DND-41 (cell line): ENCODE measurements at regions not wholly inside any gene's neighbourhood (a gene's known extent, or its start where the extent isn't known, plus 50 kb on each side); places are given as distances from the start of the nearest gene placed in this dataset.

Experiments used
- ATAC-seq: fragments of 200-7000 bp; cut with Tn5 transposase; 3 replicates; pipeline ENCODE4 v1.9.1; 2021; ENCODE audit warnings: low read depth; ENCODE audit not compliant: insufficient read depth
- DNase-seq: peaks from one replicate; pipeline ENCODE4 v3.0.0-alpha.2; 2020
- H2AFZ ChIP-seq: 2 replicates; pipeline ENCODE4 v1.6.0; 2012; ENCODE audit warnings: low read depth, low read length
- H3K27ac ChIP-seq: 2 replicates; pipeline ENCODE4 v1.5.1; 2012; ENCODE audit warnings: low read length, inconsistent platforms
- H3K27me3 ChIP-seq: fragments of 200-600 bp; sonication (generic); 2 replicates; pipeline ENCODE4 v1.6.0; 2012; ENCODE audit warnings: low read length, mild to moderate bottlenecking, inconsistent platforms; ENCODE audit not compliant: insufficient read depth, poor library complexity
- H3K36me3 ChIP-seq: 2 replicates; pipeline ENCODE4 v1.5.1; 2012; ENCODE audit warnings: low read length, inconsistent platforms; ENCODE audit not compliant: insufficient read depth
- H3K4me1 ChIP-seq: 2 replicates; pipeline ENCODE4 v1.5.1; 2012; ENCODE audit warnings: mild to moderate bottlenecking, low read length; ENCODE audit not compliant: insufficient read depth
- H3K4me2 ChIP-seq: 2 replicates; pipeline ENCODE4 v1.6.0; 2012; ENCODE audit warnings: mild to moderate bottlenecking, moderate library complexity, low read length, inconsistent platforms; ENCODE audit not compliant: insufficient read depth
- H3K4me3 ChIP-seq, 2 experiments: fragments of 200-600 bp in 1 of 2; shearing (Covaris generic) in 1 of 2; 2 replicates each; pipeline ENCODE4 v1.5.1; 2012 to 2016; ENCODE audit warnings: inconsistent platforms in 2 of 2, low read length in 2 of 2, mild to moderate bottlenecking in 2 of 2, low read depth in 1 of 2, moderate library complexity in 1 of 2
- H3K79me2 ChIP-seq: 2 replicates; pipeline ENCODE4 v1.6.0; 2012; ENCODE audit warnings: low read length, inconsistent platforms; ENCODE audit not compliant: insufficient read depth
- H3K9ac ChIP-seq: 2 replicates; pipeline ENCODE4 v1.6.0; 2012; ENCODE audit warnings: low read depth, mild to moderate bottlenecking, inconsistent platforms, low read length, moderate library complexity
- H3K9me3 ChIP-seq: 2 replicates; pipeline ENCODE4 v1.5.1; 2012; ENCODE audit warnings: low read length, moderate library complexity, mild to moderate bottlenecking, inconsistent platforms; ENCODE audit not compliant: insufficient read depth, severe bottlenecking
- H4K20me1 ChIP-seq: 2 replicates; pipeline ENCODE4 v1.6.0; 2012; ENCODE audit warnings: low read length; ENCODE audit not compliant: insufficient read depth
- EZH2 ChIP-seq: IDR thresholded peaks from 3 replicates; pipeline ENCODE4 v1.6.1; 2012; ENCODE audit warnings: borderline replicate concordance, low read depth, mild to moderate bottlenecking, moderate library complexity, low read length, inconsistent platforms; ENCODE audit not compliant: severe bottlenecking
- TF ChIP-seq, protein P1 (sequence below): IDR thresholded peaks from 2 replicates; pipeline ENCODE4 v1.5.1; 2012; ENCODE audit warnings: borderline replicate concordance, low read length, moderate library complexity, mild to moderate bottlenecking; ENCODE audit not compliant: poor library complexity, severe bottlenecking; ENCODE audit errors: extremely low read depth

DNA sequence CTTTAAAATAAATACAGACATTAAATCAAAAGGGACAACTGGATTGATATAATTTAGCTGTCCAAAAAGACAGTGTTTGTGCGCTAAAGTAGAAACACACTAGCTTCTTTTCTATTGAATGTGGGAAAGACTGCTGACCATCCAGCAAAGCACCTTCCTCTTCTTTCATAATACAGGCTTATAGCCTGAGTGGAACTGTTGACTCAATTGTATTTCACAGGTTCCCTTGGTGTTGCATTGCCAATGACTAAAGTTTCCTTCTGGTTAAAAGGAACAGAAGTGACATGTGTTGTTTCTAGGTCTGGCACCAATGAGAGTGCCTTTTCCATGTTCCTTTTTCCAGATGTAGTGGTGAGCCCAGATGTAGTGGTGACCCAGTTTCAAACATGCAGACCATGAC, 412.3 kb downstream of the RNF144A start:
- Histone ChIP-seq H2AFZ (no peak overlapping the region), H3K27ac (no peak overlapping the region), H3K79me2 (no peaks in the 10 kb centered on the region), H3K36me3 (no peaks in the 10 kb centered on the region), H3K9ac (no peak overlapping the region), H3K27me3 (no peaks in the 10 kb centered on the region), H3K9me3 (no peaks in the 10 kb centered on the region), H3K4me2 (no peak overlapping the region), H3K4me3 (no peak overlapping the region), H3K4me1 (no peaks in the 10 kb centered on the region), H4K20me1 (no peaks in the 10 kb centered on the region)
- no peak for TF ChIP-seq EZH2
- TF ChIP-seq, protein P1, sequence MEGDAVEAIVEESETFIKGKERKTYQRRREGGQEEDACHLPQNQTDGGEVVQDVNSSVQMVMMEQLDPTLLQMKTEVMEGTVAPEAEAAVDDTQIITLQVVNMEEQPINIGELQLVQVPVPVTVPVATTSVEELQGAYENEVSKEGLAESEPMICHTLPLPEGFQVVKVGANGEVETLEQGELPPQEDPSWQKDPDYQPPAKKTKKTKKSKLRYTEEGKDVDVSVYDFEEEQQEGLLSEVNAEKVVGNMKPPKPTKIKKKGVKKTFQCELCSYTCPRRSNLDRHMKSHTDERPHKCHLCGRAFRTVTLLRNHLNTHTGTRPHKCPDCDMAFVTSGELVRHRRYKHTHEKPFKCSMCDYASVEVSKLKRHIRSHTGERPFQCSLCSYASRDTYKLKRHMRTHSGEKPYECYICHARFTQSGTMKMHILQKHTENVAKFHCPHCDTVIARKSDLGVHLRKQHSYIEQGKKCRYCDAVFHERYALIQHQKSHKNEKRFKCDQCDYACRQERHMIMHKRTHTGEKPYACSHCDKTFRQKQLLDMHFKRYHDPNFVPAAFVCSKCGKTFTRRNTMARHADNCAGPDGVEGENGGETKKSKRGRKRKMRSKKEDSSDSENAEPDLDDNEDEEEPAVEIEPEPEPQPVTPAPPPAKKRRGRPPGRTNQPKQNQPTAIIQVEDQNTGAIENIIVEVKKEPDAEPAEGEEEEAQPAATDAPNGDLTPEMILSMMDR, result no peak
- DNase-seq, result no peak
- no peak for ATAC-seq

DNA sequence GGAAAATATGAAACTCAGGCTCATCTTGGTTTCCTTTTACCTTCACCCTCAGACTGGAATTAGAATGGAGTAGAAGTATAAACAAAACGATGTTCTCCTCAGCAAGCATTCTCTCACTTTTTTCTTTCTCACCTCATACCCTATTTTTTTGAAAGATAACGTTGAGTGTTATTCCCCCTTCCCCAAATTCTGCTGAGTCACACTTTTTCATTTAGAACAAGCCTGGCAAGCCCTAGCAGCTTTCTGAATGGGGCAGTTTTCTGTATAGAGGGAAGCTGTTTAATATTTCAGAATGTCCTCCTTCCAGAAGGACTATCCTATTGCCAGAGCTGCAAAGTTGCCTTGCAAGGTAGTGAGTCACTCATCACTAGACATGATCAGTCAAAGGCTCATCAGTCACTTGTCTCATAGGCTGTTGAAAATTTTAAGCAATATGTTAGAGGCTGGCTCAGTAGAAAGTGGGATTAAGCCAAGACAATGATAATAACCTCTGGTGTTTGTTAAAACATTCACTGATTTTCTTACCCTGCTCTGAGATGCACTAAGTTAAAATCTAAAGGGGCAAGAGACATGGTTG, 416.1 kb downstream of the RNF144A start:
- Histone ChIP-seq H3K27ac (no peak overlapping the region), H4K20me1 (no peaks in the 10 kb centered on the region), H3K4me2 (no peak overlapping the region), H3K9me3 (no peaks in the 10 kb centered on the region), H3K9ac (no peak overlapping the region), H2AFZ (no peak overlapping the region), H3K4me3 (no peak overlapping the region), H3K4me1 (no peaks in the 10 kb centered on the region), H3K79me2 (no peaks in the 10 kb centered on the region), H3K27me3 (no peaks in the 10 kb centered on the region), H3K36me3 (no peaks in the 10 kb centered on the region)
- ATAC-seq (no peak), DNase-seq (no peak)
- no peak for TF ChIP-seq EZH2
- TF ChIP-seq, protein P1, result no peak

DNA sequence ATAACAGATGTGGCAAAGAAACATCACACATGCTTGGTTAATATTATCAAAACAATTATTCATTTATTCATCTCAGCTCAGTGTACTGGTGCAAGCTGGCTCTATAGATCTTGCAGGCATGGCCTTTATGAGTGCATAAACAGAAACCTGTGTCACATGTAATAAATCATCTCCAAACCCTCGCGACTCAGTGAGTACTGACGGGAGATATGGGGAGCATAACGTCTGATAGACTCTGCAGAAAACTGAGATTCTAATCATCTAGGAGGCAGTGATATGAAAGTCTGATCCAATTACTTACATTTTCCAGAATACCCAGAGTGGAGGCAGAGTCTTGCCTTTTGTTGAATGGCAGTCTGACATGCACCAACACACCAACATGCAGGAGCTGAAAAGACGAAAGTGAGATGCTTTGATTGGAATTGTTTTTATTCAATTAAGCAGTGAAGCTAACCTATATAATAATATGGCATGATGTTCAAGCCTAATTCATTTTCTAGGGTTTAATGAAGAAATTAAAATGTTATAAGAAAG, 416.8 kb downstream of the RNF144A start:
- no peak overlapping the region for H3K4me2 ChIP-seq
- H3K36me3 ChIP-seq, result no peaks in the 10 kb centered on the region
- no peaks in the 10 kb centered on the region for H3K4me1 ChIP-seq
- H2AFZ ChIP-seq, result no peak overlapping the region
- no peaks in the 10 kb centered on the region for H3K9me3 ChIP-seq
- H3K27ac ChIP-seq, result no peak overlapping the region
- H3K4me3 ChIP-seq, result no peak overlapping the region
- H3K27me3 ChIP-seq, result no peaks in the 10 kb centered on the region
- H4K20me1 ChIP-seq, result no peaks in the 10 kb centered on the region
- DNase-seq, result no peak
- TF ChIP-seq EZH2, result no peak
- TF ChIP-seq, protein P1, result no peak
- H3K79me2 ChIP-seq, result no peaks in the 10 kb centered on the region
- ATAC-seq, result no peak
- H3K9ac ChIP-seq, result no peak overlapping the region

DNA sequence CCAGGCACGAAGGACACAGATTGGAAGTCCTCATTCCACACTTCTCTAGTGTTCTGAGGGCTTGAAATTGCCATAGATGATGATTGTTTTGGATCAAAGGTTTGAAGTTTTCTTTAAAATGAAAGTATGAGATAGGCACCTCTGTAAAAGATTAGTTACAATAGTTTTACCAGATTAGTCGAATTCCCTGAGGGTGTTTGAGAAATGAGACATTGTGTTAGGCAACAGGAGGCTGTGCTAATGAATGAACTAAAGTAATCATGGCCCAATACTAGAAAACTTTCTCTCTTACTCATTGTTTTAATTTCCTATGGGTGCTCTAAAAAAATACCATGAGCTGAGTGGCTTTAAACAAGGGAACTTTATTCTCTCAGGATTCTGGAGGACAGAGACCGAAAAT, 421.7 kb downstream of the RNF144A start:
- no peak for ATAC-seq
- no peak for TF ChIP-seq EZH2
- TF ChIP-seq, protein P1, result no peak
- H3K4me2 ChIP-seq, result no peak overlapping the region

More for the DNA sequence above, 421.7 kb downstream of the RNF144A start:
- H3K9me3 ChIP-seq, result no peaks in the 10 kb centered on the region
- no peaks in the 10 kb centered on the region for H3K4me1 ChIP-seq
- no peak overlapping the region for H3K27ac ChIP-seq
- DNase-seq, result no peak
- H2AFZ ChIP-seq, result no peak overlapping the region
- H3K36me3 ChIP-seq, result no peaks in the 10 kb centered on the region
- H3K27me3 ChIP-seq, result no peaks in the 10 kb centered on the region
- no peaks in the 10 kb centered on the region for H3K79me2 ChIP-seq
- H3K9ac ChIP-seq, result no peak overlapping the region
- no peak overlapping the region for H3K4me3 ChIP-seq
- no peaks in the 10 kb centered on the region for H4K20me1 ChIP-seq
